ENCODE measurements at regions not wholly inside any gene's neighbourhood (a gene's known extent, or its start where the extent isn't known, plus 50 kb on each side); places are given as distances from the start of the nearest gene placed in this dataset.

DNA sequence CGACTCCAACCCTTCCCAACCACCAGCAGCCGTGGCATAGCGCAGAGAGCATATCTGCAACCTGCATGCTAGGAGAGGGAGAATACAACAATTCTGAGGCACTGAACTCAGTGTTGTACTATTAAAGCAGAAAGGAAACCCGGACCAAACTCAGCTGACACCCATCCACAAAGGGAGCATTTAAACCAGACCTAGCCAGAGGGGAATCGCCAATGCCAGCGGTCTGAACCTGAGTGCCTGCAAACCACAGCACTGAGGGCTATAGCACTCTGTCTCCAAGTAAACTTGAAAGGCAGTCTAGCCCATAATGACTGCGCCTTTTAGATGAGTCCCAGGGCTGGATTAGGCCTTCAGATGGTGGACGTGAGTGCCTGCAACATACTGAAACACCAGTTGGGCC, 494.4 kb upstream of the PTPRD start:
- TF ChIP-seq, protein P1, sequence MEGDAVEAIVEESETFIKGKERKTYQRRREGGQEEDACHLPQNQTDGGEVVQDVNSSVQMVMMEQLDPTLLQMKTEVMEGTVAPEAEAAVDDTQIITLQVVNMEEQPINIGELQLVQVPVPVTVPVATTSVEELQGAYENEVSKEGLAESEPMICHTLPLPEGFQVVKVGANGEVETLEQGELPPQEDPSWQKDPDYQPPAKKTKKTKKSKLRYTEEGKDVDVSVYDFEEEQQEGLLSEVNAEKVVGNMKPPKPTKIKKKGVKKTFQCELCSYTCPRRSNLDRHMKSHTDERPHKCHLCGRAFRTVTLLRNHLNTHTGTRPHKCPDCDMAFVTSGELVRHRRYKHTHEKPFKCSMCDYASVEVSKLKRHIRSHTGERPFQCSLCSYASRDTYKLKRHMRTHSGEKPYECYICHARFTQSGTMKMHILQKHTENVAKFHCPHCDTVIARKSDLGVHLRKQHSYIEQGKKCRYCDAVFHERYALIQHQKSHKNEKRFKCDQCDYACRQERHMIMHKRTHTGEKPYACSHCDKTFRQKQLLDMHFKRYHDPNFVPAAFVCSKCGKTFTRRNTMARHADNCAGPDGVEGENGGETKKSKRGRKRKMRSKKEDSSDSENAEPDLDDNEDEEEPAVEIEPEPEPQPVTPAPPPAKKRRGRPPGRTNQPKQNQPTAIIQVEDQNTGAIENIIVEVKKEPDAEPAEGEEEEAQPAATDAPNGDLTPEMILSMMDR (IDR thresholded peaks at IDR 0.05): no peak
- TF ChIP-seq POLR2A (IDR thresholded peaks at IDR 0.05): no peak
- TF ChIP-seq POLR2AphosphoS5 (IDR thresholded peaks at IDR 0.05): no peak
- no peak for TF ChIP-seq EP300 (IDR thresholded peaks at IDR 0.05)

All from suprapubic skin (tissue), 4 donors.